Tibial artery (tissue), 4 donors: ENCODE measurements at regions not wholly inside any gene's neighbourhood (a gene's known extent, or its start where the extent isn't known, plus 50 kb on each side); places are given as distances from the start of the nearest gene placed in this dataset.

Experiments
- DNase-seq, 2 donors: peaks; one replicate each; pipeline ENCODE4 v3.0.0-alpha.2; 2019
- H3K27ac ChIP-seq, 2 donors: fragments of 200-600 bp; sonication (generic) in 1 of 2; 1 replicate in 1 of 2; 2 replicates in 1 of 2; pipeline ENCODE4 v1.5.1; 2018 to 2019; ENCODE audit warnings: mild to moderate bottlenecking in 1 of 2
- H3K27me3 ChIP-seq, 2 donors: fragments of 200-600 bp; sonication (generic) in 1 of 2; one replicate each; pipeline versions ENCODE4 v1.5.1 to v1.6.0; 2016 to 2019
- H3K36me3 ChIP-seq, 3 donors: fragments of 200-600 bp; sonication (generic) in 2 of 3; one replicate each; pipeline ENCODE4 v1.5.1; 2016 to 2019; ENCODE audit warnings: mild to moderate bottlenecking in 2 of 3
- H3K4me1 ChIP-seq, 4 donors: fragments of 200-600 bp; sonication (generic) in 2 of 4; 1 replicate in 3 of 4; 2 replicates in 1 of 4; pipeline ENCODE4 v1.5.1; 2016 to 2019
- H3K4me3 ChIP-seq, 2 donors: fragments of 200-600 bp; sonication (generic) in 1 of 2; 1 replicate in 1 of 2; 2 replicates in 1 of 2; pipeline ENCODE4 v1.5.1; 2018 to 2019; ENCODE audit warnings: mild to moderate bottlenecking in 2 of 2
- H3K9me3 ChIP-seq, 3 donors: fragments of 200-600 bp; sonication (generic) in 1 of 3; one replicate each; pipeline ENCODE4 v1.5.1; 2016 to 2019
- CTCF ChIP-seq, 2 experiments: fragments of 200-600 bp in 1 of 2; fragments of 450-650 bp in 1 of 2; IDR thresholded peaks; one replicate each; pipeline ENCODE4 v1.5.1; 2017 to 2019; ENCODE audit warnings: antibody characterized with exemption in 2 of 2, mild to moderate bottlenecking in 1 of 2, moderate library complexity in 1 of 2
- intact Hi-C: fragments of 100-400 bp; cut with DNase I; formaldehyde crosslinking; loops from one replicate; pipeline ENCODE4 v1.15.0; 2023; ENCODE audit warnings: low total_unique reads

- intact Hi-C loops, result no loop called here
- DNase-seq, result no peak
- Histone ChIP-seq H3K27me3 (no peaks in the 10 kb centered on the region), H3K9me3 (no peaks in the 10 kb centered on the region), H3K36me3 (no peaks in the 10 kb centered on the region), H3K4me3 (no peak overlapping the region), H3K27ac (no peak overlapping the region), H3K4me1 (no peaks in the 10 kb centered on the region)
- TF ChIP-seq CTCF (IDR thresholded peaks at IDR 0.05), result no peak
These were observed 793.1 kb downstream of the CDH9 start for GRCh38 chr5:26245321-26245720.

GRCh38 chr5:26239588-26239987, 798.8 kb downstream of the CDH9 start:
- H3K27ac ChIP-seq, result no peak overlapping the region
- no peak for DNase-seq
- H3K9me3 ChIP-seq, result no peaks in the 10 kb centered on the region
- H3K27me3 ChIP-seq, result no peaks in the 10 kb centered on the region
- no peak overlapping the region for H3K4me3 ChIP-seq
- intact Hi-C loops, result no loop called here
- H3K36me3 ChIP-seq, result no peaks in the 10 kb centered on the region
- H3K4me1 ChIP-seq, result no peaks in the 10 kb centered on the region
- TF ChIP-seq CTCF (IDR thresholded peaks at IDR 0.05), result no peak

GRCh38 chr5:26237489-26237888, 800.9 kb downstream of the CDH9 start:
- Histone ChIP-seq H3K4me1 (no peaks in the 10 kb centered on the region), H3K9me3 (no peaks in the 10 kb centered on the region), H3K36me3 (no peaks in the 10 kb centered on the region), H3K27me3 (no peaks in the 10 kb centered on the region), H3K27ac (no peak overlapping the region), H3K4me3 (no peak overlapping the region)
- intact Hi-C loops, result no loop called here
- no peak for TF ChIP-seq CTCF (IDR thresholded peaks at IDR 0.05)
- DNase-seq, result no peak

GRCh38 chr5:26236936-26237335, 801.5 kb downstream of the CDH9 start:
- no peak overlapping the region for H3K27ac ChIP-seq
- H3K4me3 ChIP-seq, result no peak overlapping the region
- intact Hi-C loops, result no loop called here
- H3K4me1 ChIP-seq, result no peaks in the 10 kb centered on the region
- TF ChIP-seq CTCF (IDR thresholded peaks at IDR 0.05), result no peak
- H3K9me3 ChIP-seq, result no peaks in the 10 kb centered on the region
- no peaks in the 10 kb centered on the region for H3K27me3 ChIP-seq
- no peaks in the 10 kb centered on the region for H3K36me3 ChIP-seq
- DNase-seq, result no peak

DNA sequence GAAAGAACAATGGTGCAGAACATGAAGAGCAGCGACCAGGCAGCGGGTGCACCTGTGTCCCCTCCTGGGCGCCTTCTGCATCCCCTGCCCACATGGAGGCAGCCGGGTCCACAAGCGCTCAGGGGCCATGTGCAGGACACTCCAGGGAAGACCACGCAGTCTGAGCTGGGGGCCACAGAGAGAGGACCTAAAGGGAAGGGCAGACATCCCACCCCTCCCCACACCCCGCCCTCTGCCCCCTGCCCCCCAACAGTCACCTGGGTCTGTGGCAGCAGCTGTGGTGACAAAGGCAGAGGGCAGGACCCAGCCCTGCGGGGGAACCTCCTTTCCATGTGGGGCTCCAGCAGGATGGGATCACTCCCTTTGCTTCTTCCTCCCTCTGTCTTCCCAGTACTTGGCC, 805.7 kb downstream of the CDH9 start:
- no peak for TF ChIP-seq CTCF (IDR thresholded peaks at IDR 0.05)
- H3K36me3 ChIP-seq, result no peaks in the 10 kb centered on the region
- intact Hi-C loops, result no loop called here
- no peaks in the 10 kb centered on the region for H3K4me1 ChIP-seq
- no peaks in the 10 kb centered on the region for H3K27me3 ChIP-seq
- no peak for DNase-seq
- no peak overlapping the region for H3K4me3 ChIP-seq
- no peaks in the 10 kb centered on the region for H3K9me3 ChIP-seq
- no peak overlapping the region for H3K27ac ChIP-seq

DNA sequence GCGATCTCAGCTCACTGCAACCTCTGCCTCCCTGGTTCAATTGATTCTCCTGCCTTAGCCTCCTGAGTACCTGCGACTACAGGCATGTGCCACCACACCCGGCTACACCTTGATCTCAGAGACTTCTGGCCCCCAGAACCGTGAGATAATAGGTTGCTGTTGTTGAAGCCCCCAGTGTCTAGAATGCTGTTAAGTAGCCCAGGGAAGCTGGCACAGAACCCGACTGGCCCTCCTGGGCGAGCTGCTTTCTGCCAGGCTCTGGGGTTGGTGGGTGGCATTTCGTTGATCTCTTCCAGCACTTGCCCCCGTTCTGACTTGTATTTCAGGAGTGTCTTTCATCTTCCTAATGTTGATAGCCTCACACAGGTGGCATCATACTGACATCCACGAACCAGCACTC, 807.1 kb downstream of the CDH9 start:
- H3K4me3 ChIP-seq, result no peak overlapping the region
- no peak for TF ChIP-seq CTCF (IDR thresholded peaks at IDR 0.05)
- intact Hi-C loops, result no loop called here
- no peak overlapping the region for H3K27ac ChIP-seq
- no peaks in the 10 kb centered on the region for H3K36me3 ChIP-seq
- H3K9me3 ChIP-seq, result no peaks in the 10 kb centered on the region
- H3K4me1 ChIP-seq, result no peaks in the 10 kb centered on the region
- H3K27me3 ChIP-seq, result no peaks in the 10 kb centered on the region
- no peak for DNase-seq
